ENCODE measurements at regions not wholly inside any gene's neighbourhood (a gene's known extent, or its start where the extent isn't known, plus 50 kb on each side); places are given as distances from the start of the nearest gene placed in this dataset.

DNA sequence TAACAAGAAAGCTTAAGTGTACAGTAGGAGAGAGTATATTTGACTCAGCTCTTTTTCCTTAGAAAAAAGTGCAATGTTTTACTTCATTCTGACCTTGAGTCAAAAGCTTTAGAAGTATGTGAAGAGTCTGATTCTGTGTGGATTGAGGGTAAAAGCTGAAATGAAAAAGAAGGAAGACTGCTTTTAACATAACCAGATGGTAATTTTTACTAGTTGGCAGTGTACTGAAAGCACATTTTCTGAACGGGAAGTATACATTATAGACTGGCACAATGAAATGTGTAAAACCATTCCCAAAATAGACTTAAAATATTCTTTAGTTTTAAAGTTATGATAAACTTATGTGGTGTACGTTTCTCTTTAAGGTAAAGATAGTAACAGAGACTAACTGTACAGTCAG lies 197.8 kb upstream of the ZNF717 start:
- Histone ChIP-seq H3K4me2 (ENCODE audit: low read depth, low read length, poor library complexity, severe bottlenecking) (no peak overlapping the region), H3K9ac (ENCODE audit: low read depth, low read length, poor library complexity, severe bottlenecking) (no peak overlapping the region), H3K9me2 (replicated peaks; ENCODE audit: low read depth, low read length) (no peaks in the 10 kb centered on the region), H3K79me2 (ENCODE audit: insufficient read depth, low read length) (no peaks in the 10 kb centered on the region), H3K36me3 (ENCODE audit: insufficient read depth, low read length) (no peaks in the 10 kb centered on the region), H3F3A (ENCODE audit: low read depth) (no peaks in the 10 kb centered on the region), H3K9me3 (ENCODE audit: insufficient read depth, low read depth, low read length) (no peaks in the 10 kb centered on the region), H3K4me3 (ENCODE audit: low read length, poor library complexity, severe bottlenecking) (no peak overlapping the region), H3K27me3 (ENCODE audit: insufficient read depth, low read length, poor library complexity, severe bottlenecking) (no peaks in the 10 kb centered on the region), H2AFZ (ENCODE audit: low read length) (no peak overlapping the region), H3K4me1 (ENCODE audit: insufficient read depth, low read length, poor library complexity, severe bottlenecking) (no peaks in the 10 kb centered on the region), H4K20me1 (ENCODE audit: insufficient read depth, low read length, poor library complexity, severe bottlenecking) (no peaks in the 10 kb centered on the region)
- TF ChIP-seq EZH2phosphoT487 (IDR thresholded peaks at IDR 0.05; ENCODE audit: borderline replicate concordance): no peak
- TF ChIP-seq, protein P1, sequence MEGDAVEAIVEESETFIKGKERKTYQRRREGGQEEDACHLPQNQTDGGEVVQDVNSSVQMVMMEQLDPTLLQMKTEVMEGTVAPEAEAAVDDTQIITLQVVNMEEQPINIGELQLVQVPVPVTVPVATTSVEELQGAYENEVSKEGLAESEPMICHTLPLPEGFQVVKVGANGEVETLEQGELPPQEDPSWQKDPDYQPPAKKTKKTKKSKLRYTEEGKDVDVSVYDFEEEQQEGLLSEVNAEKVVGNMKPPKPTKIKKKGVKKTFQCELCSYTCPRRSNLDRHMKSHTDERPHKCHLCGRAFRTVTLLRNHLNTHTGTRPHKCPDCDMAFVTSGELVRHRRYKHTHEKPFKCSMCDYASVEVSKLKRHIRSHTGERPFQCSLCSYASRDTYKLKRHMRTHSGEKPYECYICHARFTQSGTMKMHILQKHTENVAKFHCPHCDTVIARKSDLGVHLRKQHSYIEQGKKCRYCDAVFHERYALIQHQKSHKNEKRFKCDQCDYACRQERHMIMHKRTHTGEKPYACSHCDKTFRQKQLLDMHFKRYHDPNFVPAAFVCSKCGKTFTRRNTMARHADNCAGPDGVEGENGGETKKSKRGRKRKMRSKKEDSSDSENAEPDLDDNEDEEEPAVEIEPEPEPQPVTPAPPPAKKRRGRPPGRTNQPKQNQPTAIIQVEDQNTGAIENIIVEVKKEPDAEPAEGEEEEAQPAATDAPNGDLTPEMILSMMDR (conservative IDR thresholded peaks at IDR 0.05; ENCODE audit: low read length): no peak

DNA sequence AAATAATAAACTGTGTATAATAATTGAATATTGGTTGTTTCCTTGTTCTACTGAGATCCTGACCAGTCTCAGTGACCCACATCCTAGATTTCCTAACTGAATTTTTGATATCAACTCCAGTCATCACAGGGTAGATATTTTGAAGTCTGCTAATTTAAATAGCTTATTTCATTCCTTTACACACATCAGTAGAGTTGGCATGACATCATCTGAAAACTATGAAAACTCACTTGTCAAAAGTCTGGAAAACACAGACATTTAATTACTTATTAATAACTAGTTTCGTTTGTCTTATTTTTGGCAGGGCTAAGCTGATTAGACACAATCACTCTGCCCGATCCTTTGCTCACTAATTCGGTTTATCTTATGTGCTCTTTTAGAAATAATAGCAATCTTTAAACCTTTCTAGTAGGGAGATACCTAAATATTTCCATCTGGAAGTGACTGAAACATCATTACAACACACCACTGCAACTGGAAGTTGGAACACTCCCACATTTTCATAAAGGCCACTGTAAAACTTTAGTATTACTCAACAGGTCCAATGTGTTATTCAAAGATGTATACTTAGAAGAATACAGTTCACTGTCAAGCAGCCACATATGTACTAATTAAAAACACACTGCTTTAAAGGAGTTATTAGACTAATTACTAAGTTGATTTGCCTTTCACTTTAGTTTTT lies 198.4 kb upstream of the ZNF717 start:
- Histone ChIP-seq H3K36me3 (ENCODE audit: insufficient read depth, low read length) (no peaks in the 10 kb centered on the region), H4K20me1 (ENCODE audit: insufficient read depth, low read length, poor library complexity, severe bottlenecking) (no peaks in the 10 kb centered on the region), H3K4me3 (ENCODE audit: low read length, poor library complexity, severe bottlenecking) (no peak overlapping the region), H3F3A (ENCODE audit: low read depth) (no peaks in the 10 kb centered on the region), H3K9ac (ENCODE audit: low read depth, low read length, poor library complexity, severe bottlenecking) (no peak overlapping the region), H3K4me1 (ENCODE audit: insufficient read depth, low read length, poor library complexity, severe bottlenecking) (no peaks in the 10 kb centered on the region), H3K9me3 (ENCODE audit: insufficient read depth, low read depth, low read length) (no peaks in the 10 kb centered on the region), H3K79me2 (ENCODE audit: insufficient read depth, low read length) (no peaks in the 10 kb centered on the region), H3K27me3 (ENCODE audit: insufficient read depth, low read length, poor library complexity, severe bottlenecking) (no peaks in the 10 kb centered on the region), H2AFZ (ENCODE audit: low read length) (no peak overlapping the region), H3K9me2 (replicated peaks; ENCODE audit: low read depth, low read length) (no peaks in the 10 kb centered on the region), H3K4me2 (ENCODE audit: low read depth, low read length, poor library complexity, severe bottlenecking) (no peak overlapping the region)
- TF ChIP-seq, protein P1 (conservative IDR thresholded peaks at IDR 0.05; ENCODE audit: low read length): no peak
- no peak for TF ChIP-seq EZH2phosphoT487 (IDR thresholded peaks at IDR 0.05; ENCODE audit: borderline replicate concordance)

DNA sequence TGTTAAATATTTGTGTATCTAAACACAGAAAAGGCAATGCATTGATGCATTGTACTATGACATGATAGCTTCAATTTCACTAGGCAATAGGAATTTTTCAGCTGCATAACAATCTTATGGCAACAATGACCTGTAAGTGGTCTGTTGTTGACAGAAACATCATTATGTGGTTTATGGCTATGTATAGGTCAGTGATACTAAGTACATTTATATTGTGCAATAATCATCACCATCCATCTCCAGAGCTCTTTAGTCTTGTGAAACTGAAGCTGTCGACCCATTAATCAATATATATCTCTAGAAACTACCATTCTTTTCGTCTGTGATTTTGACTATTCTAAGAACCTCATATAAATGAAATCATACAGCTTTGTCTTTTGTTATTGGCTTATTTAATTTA lies 200.1 kb upstream of the ZNF717 start:
- Histone ChIP-seq H3K9me3 (ENCODE audit: insufficient read depth, low read depth, low read length) (no peaks in the 10 kb centered on the region), H3K4me2 (ENCODE audit: low read depth, low read length, poor library complexity, severe bottlenecking) (no peak overlapping the region), H3K4me1 (ENCODE audit: insufficient read depth, low read length, poor library complexity, severe bottlenecking) (no peaks in the 10 kb centered on the region), H4K20me1 (ENCODE audit: insufficient read depth, low read length, poor library complexity, severe bottlenecking) (no peaks in the 10 kb centered on the region), H3F3A (ENCODE audit: low read depth) (no peaks in the 10 kb centered on the region), H3K9me2 (replicated peaks; ENCODE audit: low read depth, low read length) (no peaks in the 10 kb centered on the region), H3K36me3 (ENCODE audit: insufficient read depth, low read length) (no peaks in the 10 kb centered on the region), H3K9ac (ENCODE audit: low read depth, low read length, poor library complexity, severe bottlenecking) (no peak overlapping the region), H3K27me3 (ENCODE audit: insufficient read depth, low read length, poor library complexity, severe bottlenecking) (no peaks in the 10 kb centered on the region), H3K4me3 (ENCODE audit: low read length, poor library complexity, severe bottlenecking) (no peak overlapping the region), H3K79me2 (ENCODE audit: insufficient read depth, low read length) (no peaks in the 10 kb centered on the region), H2AFZ (ENCODE audit: low read length) (no peak overlapping the region)
- TF ChIP-seq EZH2phosphoT487 (IDR thresholded peaks at IDR 0.05; ENCODE audit: borderline replicate concordance): no peak
- TF ChIP-seq, protein P1 (conservative IDR thresholded peaks at IDR 0.05; ENCODE audit: low read length): no peak

Data from Loucy (cell line).